ENCODE measurements at regions not wholly inside any gene's neighbourhood (a gene's known extent, or its start where the extent isn't known, plus 50 kb on each side); places are given as distances from the start of the nearest gene placed in this dataset.
"Not testable (repeated sequence)": the region's sequence is repeated elsewhere in the genome, so short reads cannot be mapped to it uniquely, and the experiment has no call there.

DNA sequence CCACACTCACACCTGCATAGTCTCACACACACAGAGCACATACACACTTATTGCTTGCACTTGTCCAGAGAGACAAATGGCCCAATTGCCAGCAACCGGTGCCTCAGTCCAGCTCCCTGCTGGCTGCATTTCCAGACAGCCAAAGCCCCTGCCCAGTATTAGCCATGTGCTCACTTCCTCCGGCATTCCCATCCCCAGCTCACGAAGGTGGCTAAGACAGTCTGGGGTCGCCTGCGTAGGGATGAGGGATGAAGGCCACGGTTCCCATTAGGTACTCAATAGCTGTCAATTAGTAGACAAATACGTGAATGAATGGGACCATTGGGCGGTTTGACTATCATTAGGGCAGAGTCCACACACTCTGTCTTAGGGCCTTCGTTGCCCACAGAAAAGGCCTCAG is 146.8 kb upstream of the EGLN3 start:
- no peak for DNase-seq (ENCODE audit: low spot score)

DNA sequence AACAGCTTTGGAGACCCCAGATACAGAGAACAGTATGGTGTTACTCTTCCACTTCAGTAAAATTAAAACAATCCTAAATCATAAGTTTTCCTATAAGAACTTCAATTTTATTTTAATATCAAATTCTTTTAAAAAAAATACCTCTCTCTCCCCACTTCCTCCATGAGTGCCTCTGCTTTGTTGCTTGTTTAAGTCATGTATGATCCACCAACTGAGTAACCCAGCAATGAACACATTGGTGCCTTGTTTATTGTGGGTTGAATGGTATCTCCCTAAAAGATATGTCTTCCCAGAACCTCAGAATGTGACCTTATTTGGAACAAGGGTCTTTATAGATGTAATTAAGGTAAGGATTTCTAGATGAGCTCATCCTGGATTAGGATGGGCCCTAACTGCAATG is 143.5 kb upstream of the EGLN3 start:
- no peak for DNase-seq (ENCODE audit: low spot score)

DNA sequence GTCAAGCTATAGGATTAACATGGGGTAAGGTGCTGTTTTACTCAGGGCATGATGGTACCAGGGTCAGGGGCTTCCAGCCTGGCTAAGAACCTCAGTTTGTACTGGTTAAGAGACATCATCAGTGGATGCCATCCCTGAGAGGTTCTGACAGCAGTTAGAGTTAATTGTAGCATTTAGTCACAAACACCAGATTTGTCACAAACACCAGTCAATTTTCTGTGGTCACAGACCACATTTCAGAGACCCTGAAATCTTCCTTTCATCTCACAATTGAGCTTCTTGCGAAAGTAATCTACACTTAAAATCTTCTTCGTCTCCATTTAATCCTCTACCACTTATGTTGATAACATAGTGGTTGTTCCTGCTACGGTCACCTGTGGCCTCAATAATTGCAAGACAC is 143.0 kb upstream of the EGLN3 start:
- DNase-seq (ENCODE audit: low spot score) = no peak

DNA sequence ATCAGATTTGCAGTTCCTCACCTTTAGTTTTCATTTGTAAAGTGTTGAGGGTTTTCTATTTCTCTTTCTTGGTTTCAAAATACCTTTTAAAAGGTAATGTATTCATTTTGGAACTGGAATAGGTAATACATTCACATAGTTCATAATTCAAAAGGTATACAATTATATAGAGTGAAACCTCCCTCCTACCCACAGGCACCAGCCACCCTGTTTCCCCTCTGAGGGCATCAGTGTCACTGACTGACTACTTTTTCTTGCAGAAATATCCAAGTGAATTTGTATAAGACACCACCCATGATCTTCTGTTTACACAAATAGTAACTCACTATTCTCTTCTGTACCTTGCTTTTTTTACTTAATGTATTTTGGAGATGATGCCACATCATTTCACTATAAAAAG is 139.6 kb upstream of the EGLN3 start:
- no peak for DNase-seq (ENCODE audit: low spot score)

DNA sequence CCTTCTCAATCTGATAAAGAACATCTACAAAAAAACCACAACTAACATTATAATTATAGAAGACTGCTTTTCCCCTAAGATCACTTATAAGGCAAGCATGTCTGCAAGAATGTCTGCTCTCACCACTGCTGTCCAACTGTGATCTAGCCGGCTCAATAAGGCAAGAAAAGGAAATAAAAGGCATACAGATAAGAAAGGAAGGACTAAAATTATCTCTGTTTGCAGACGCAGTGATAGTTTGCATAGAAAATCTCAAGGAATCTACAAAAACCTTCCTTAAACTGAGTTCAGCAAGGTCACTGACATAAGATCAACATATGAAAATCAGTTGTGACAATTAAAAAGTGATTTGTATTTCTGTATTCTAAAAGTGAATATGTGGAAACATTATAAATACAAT is 138.0 kb upstream of the EGLN3 start:
- DNase-seq (ENCODE audit: low spot score) = no peak

DNA sequence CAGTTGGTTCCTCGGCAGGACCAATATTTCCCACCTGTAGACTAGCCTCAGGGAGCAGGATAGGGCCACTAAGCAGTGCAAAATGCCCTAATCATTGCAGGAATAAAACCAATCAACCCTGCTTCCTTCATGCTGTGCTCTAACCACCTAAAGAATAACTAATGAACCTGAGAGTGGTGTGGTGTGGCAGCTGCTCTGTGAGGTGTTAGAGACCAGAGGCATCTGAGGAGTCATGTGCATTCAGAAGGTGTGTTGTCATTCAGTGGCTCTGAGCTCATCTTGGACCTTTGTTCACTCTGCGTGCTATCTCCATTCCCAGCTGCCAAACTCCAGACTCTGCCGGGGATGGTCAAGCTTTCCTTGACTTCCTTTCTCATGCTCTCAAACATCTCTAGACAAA is 136.7 kb upstream of the EGLN3 start:
- DNase-seq (ENCODE audit: low spot score) = no peak

DNA sequence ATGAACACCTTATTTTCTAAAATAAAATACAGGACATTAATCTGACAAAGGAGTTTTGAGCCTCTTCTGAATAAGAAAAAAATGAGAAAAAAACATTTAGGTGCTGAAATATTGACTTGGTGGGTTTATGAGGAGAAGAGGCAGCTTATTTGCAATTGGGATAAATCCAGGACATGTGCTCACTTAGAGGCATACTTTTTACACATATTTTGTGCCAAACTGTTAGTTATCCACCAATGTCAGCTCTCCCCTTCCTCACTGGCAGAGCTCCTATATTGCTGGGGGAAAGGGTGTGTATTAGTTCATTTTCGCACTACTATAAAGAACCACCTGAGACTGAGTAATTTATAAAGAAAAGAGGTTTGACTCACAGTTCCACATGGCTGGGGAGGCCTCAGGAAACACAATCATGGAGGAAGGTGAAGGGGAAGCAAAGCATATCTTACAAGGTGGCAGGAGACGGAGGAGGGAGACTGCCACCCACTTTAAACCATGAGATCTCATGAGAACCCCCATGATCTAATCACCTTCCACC is 135.4 kb upstream of the EGLN3 start:
- DNase-seq (ENCODE audit: low spot score) = no peak

DNA sequence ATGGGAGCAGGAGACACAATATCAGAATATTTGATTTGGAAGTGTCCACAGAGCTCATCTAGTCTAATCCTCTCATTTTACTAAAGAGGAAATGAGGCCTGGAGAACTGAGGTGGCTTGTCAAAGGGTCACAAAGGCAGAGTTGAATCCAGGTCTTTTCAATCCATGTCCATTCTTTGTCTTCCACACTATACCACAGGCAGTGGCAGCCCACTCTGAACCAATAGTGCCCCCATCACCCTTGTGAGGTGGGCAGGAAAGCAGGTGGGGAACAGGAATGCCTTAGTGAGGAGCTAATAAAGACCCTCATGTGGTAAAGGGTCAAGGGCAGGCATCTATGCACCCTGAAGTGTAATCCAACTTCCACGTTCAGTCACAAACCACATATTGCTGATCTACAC is 134.8 kb upstream of the EGLN3 start:
- DNase-seq (ENCODE audit: low spot score) = no peak

DNA sequence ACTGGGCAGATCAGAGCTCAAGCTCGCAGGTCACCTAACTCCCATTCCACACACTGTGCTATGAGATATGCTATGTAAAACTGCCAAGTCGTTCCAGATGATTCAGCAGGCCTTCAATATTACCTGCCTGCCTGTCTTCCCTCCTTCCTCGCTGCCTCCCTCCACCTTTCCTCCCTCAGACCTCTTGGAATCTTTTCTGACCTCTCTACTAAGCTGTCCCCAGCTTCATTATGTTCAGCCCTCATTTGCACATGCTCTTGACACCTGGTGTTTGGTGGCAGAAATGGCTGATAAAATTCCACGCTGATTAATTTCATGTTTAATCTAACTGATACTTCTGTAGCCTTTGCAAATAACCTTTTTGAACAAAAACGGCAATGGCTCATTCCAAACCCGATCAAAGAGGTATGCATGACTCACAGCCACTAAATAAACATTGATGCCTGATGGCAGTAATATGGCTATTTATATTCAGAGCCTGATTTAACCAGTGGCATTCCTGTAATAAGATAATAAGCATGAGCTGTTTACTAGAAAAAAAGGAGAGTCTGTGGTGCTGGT is 130.8 kb upstream of the EGLN3 start:
- peak; percentile 66 for DNase-seq (ENCODE audit: low spot score)

DNA sequence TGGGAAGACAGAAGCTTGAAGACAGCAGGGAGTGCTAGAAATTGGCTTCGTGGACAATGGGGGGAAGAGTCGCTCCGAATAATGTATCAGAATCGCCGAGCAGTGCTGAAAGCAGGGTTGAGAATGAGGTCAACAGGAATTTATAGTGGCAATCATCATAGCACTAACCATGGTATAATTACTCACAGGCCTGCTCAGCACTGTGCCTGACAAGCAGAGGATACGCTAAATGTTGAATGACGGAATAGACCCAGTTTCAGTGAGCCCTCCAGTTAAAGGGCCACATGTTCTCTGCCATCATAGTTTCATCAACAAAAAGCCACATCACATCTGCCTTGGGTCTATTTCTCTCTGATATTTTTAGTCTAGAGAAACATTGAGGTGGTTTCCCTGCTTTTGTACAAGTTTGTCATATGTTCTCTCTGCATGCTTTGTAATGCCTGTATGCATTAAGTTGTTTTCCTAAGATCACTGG is 130.3 kb upstream of the EGLN3 start:
- no peak for DNase-seq (ENCODE audit: low spot score)

DNA sequence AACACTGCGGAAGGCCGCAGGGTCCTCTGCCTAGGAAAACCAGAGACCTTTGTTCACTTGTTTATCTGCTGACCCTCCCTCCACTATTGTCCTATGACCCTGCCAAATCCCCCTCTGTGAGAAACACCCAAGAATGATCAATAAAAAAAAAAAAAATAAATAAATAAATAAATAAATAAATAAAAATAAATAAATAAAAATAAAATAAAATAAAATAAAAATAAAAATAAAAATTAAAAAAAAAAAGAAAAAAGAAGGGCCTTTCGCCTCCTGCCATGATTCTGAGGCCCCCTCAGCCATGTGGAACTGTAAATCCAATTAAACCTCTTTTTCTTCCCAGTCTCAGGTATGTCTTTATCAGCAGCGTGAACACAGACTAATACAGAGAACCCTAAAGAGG is 128.8 kb upstream of the EGLN3 start:
- not testable (repeated sequence) for DNase-seq (ENCODE audit: low spot score)

DNA sequence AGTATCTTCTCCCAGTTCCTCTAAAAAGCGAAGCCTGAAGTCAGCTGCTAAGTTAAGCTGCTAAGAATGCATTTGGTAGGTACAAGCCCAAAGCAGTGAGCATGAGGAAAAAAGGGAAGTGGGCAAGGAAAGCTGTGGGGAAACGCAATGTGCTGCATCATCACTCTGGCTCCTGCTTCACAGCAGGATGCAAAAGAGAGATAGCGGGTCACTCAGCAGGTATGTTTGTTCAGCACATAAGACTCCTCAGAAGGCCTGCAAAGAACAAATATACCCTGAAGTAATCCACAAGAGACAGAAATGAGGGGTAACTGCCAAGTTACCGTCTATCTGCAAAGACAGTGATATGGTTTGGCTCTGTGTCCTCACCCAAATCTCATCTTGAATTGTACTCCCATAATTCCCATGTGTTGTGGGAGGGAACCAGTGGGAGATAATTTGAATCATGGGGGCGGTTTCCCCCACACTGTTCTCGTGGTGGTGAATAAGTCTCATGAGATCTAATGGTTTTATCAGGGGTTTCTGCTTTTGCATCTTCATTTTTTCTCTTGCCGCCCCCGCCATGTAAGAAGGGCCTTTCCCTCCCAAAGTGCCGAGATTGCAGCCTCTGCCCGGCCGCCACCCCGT is 127.4 kb upstream of the EGLN3 start:
- no peak for DNase-seq (ENCODE audit: low spot score)

DNA sequence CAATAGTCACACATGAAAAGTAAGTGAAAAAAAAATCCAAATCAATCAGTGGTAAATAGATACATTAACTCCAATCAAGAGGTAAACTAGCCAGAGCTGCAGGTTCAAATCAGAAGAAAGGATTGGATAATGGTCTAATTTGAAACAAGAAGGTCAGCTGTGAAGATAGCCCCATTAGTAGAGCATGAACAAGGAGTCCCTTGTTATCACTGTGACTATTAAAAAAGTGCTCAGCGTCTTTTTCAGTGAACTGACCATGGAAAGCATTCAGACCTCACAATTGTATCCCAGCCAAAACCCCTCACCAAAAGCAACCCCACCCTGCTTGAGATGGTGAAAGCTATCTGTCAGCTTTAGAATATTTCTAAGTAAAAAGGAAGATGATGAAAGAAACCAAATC is 125.0 kb upstream of the EGLN3 start:
- DNase-seq (ENCODE audit: low spot score) = no peak

DNA sequence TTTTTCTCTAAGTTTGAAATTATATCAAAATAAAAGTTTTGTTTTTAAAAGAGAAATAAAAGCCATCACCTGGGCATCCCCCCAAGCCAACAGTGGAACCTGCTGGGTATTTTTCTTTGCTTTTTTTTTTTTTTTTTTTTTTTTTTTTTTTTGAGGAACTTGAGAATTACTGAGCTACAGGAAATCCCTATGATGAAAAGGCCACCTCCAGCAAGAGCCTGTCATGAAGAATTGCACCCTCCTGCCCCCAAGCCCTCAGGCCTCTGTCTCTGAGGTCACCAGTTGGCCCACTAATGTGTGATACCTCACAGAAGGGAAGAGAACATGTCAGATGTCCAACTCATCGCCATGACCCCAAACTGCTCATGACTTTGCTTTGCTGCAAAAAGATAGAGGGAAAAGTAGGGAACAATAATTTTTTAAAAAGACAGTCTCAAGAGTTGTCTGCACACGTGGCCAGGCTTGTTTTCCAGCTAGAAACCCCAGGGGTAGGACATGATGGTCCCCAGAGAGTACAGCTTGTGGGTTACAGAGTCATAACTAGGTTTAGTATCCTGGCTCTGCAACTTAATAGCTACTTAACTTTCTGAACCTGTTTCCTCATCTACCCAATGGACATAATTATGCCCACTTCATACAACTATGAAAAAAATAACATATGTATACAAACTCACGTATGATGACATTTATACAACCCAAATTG is 124.3 kb upstream of the EGLN3 start:
- DNase-seq (ENCODE audit: low spot score) = no peak

DNA sequence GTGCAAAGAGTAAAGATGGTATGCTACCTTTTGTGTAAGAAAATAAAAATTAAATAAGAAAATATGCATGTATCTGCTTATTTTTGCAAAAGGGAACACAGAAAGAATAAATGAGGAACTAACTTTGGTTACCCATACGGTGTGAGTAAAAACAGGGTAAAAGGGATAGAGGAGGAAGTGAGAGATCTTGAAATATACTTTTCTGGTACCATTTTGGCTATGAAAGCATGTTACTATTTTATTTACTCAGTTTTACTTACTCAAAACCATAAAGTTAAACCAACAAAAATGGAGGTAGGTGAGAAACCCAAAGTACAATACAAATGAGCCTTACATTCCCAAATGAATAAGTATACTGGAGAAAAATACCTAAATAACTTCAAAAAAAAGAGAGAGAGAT is 122.0 kb upstream of the EGLN3 start:
- DNase-seq (ENCODE audit: low spot score) = no peak

DNA sequence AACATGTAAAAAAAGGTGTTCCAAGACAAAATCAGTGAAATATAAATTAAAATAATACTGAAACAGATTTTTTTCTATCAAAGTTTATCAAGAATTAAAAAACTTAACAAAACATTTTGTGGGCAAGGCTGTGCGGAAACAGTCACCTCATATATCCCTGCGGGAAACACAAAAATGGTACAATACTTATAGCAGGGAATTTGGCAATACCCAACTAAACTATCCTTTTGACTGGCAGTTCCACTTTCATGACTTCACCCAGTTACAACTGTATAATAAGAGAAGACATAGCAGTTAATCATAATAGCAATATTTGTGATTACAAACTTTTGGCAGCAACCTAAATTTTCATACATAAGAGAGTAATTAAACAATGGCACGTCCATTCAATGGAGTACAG is 121.5 kb upstream of the EGLN3 start:
- DNase-seq (ENCODE audit: low spot score) = no peak

DNA sequence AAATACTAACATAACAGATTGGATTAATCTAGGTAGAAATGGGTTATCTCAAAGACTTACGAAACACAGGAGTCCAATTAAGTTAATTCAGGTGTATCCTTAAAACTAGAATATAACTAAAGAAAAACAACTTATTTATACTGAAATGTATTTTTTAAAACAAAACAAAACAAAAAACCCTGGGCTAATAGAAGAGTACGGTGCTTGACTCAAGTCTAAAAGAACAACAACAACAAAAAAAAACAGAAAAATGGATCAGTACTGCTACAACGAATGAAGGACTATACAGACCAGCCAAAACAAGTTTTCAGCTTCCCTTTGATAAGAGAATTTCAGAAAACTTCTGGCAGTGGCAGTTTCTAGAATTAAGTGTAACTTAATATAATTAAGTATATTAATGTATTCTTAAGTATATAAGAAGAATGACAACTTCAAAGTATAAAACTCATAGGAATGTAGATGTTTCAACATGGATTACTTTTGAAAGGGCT is 120.1 kb upstream of the EGLN3 start:
- DNase-seq (ENCODE audit: low spot score) = no peak

DNA sequence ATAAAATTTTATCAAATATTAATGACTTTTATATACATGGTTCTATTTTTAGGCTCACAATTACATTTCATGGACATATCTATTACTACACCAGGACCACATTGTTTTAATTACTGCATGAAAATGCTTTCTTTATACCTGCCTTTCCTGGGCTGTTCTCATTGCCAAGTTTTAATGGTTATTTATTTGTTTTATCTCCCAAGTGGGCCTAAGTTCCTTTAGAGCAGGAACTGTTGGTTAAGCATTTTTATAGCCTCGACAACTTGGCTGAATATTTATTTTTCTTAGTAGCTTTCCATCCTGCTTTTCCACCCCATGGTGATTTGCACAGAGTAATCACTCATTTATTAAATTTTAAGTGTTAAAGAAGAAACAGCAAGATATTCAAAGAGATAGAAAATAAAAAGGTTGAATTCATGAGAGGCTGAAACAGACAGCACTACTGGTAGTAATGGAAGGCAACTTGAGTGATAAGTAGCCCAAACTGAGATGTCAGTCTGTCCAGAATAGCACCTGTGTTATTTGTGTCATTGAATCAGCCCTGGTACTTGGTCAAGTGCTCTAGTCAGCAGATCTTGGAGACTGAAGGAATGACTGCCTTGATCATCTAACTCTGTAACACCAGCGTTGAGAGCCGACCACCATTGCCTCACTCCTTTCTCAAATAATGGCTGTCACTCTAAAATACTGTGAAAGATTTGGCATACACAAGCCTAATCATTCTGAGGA is 119.1 kb upstream of the EGLN3 start:
- DNase-seq (ENCODE audit: low spot score) = no peak

DNA sequence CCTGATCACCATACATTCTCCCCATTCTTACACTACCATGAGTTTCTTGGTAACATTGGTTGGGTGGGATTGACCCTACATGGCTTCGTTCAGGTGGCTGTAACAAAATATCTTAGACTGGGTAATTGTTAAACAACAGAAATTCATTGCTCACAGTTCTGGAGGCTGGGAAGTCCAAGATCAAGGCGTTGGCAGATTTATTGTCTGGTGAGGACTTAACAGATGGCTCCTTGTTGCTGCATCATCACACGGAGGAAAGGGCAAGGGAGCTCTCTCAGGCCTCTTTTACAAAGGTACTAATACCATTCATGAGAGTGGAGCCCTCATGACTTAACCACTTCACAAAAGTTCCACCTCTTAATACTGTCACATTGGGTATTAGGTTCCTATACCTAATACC is 116.7 kb upstream of the EGLN3 start:
- no peak for DNase-seq (ENCODE audit: low spot score)

DNA sequence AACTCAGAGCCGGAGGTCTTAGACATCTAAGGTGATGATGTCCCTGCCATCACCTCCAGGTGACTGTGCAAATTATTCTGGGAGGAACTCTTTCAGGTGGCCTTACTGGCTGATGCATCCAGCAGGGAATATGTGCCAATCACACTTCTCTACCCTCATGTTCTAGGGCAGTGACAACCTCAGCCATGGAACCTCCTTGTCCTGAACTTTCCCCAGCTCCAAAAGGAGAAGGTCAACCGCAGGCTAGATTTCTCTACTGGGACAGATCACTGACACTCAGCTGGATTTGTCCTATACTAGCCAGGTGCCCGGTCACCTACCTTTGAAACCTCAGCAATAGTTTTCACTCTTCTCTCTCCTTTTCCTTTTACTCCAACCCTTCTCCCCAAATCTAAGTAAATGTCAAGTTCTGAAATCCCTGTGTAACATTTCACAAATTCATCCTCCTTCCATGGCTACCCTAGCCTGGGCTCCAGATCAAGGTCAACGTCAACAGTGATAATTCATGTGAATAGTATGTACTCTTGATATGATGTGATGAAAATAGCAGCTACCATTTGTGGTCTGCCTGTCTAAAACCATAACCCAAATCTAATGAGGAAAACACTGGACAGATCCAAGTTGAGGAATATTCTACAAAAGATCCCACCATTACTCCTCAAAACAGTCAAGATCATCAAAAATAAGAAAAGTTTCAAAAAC is 115.0 kb upstream of the EGLN3 start:
- DNase-seq (ENCODE audit: low spot score) = no peak

DNA sequence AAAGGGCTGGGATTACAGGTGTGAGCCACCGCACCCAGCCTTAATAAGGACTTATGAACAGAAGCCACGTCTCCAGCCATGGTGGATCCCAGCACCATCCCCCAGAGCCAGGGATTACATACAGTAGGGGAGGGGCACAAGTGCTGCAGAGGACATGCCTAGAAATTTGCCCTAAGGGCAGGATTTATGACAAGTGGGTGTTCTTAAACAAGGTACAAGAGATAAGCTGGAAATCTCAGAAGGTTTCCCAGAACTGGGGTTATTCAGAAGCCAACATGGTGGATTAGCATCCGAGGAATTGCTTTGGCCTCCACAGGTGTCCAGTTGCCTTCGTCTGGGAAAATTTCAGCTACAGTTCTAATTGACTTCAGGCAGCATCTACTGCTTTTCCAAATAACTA is 114.4 kb upstream of the EGLN3 start:
- no peak for DNase-seq (ENCODE audit: low spot score)

DNA sequence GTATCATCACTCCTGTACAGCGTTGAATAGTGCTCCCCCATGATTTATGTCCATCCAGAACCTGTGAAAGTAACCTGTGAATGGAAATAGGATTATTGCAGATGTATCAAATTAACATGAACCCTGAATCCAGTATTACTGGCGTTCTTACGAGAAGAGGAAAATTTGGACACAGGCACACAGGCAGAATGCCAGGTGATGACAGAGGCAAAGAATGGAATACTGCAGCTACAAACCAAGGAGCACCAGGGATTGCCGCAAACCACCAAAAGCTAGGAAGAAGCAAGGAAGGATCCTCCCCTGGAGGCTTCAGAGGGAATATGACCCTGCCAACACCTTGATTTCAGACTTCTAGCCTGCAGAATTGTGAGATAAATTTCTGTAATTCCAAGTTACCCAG is 113.5 kb upstream of the EGLN3 start:
- peak; percentile 59 for DNase-seq (ENCODE audit: low spot score)

Measured in mucosa of gallbladder (tissue), 1 donor.